Epithelial cell of proximal tubule (primary cell): ENCODE measurements at regions not wholly inside any gene's neighbourhood (a gene's known extent, or its start where the extent isn't known, plus 50 kb on each side); places are given as distances from the start of the nearest gene placed in this dataset.

Source experiments
- DNase-seq: peaks from one replicate; pipeline ENCODE4 v3.0.0-alpha.2; 2011; ENCODE audit warnings: low read depth
- H3K4me3 ChIP-seq: 2 replicates; pipeline ENCODE4 v1.5.1; 2011; ENCODE audit warnings: low read depth, mild to moderate bottlenecking, low read length
- CTCF ChIP-seq: conservative IDR thresholded peaks from 2 replicates; pipeline ENCODE4 v1.5.1; 2012; ENCODE audit warnings: low read depth, mild to moderate bottlenecking, low read length

- no peak for TF ChIP-seq CTCF
- peak; percentile 13 for DNase-seq
- peak overlapping the region; percentile 17 for H3K4me3 ChIP-seq
These were observed 845.1 kb downstream of the DACH1 start for GRCh38 chr13:71021825-71022422.

GRCh38 chr13:71018995-71019394 is 848.0 kb downstream of the DACH1 start:
- no peak for DNase-seq
- TF ChIP-seq CTCF = no peak
- H3K4me3 ChIP-seq = no peak overlapping the region

GRCh38 chr13:71018544-71018943 is 848.5 kb downstream of the DACH1 start:
- no peak for TF ChIP-seq CTCF
- no peak overlapping the region for H3K4me3 ChIP-seq
- DNase-seq = no peak

GRCh38 chr13:71017607-71018006 is 849.4 kb downstream of the DACH1 start:
- no peak overlapping the region for H3K4me3 ChIP-seq
- no peak for DNase-seq

GRCh38 chr13:71015516-71015915 is 851.5 kb downstream of the DACH1 start:
- no peak for TF ChIP-seq CTCF
- H3K4me3 ChIP-seq = no peak overlapping the region
- DNase-seq = no peak

More at GRCh38 chr13:71017607-71018006, 849.4 kb downstream of the DACH1 start:
- peak; percentile 24 for TF ChIP-seq CTCF

GRCh38 chr13:71015021-71015420 is 852.0 kb downstream of the DACH1 start:
- no peak for DNase-seq
- H3K4me3 ChIP-seq = no peak overlapping the region
- TF ChIP-seq CTCF = no peak

GRCh38 chr13:71005919-71006318 is 861.1 kb downstream of the DACH1 start:
- H3K4me3 ChIP-seq = no peak overlapping the region
- DNase-seq = no peak
- no peak for TF ChIP-seq CTCF
